HepG2 (cell line): ENCODE measurements at regions not wholly inside any gene's neighbourhood (a gene's known extent, or its start where the extent isn't known, plus 50 kb on each side); places are given as distances from the start of the nearest gene placed in this dataset.

Source experiments
- CENPT ChIP-seq: sonication (generic); formaldehyde crosslinking; IDR thresholded peaks from 2 replicates; pipeline ENCODE4 v1.8.0; 2022; ENCODE audit warnings: low read depth, mild to moderate bottlenecking, moderate library complexity, missing genetic modification reagents
- FOXJ3 ChIP-seq: sonication (generic); formaldehyde crosslinking; IDR thresholded peaks from 2 replicates; pipeline ENCODE4 v1.4.0; 2020; ENCODE audit warnings: missing genetic modification reagents, mild to moderate bottlenecking, borderline replicate concordance
- GABPA ChIP-seq, 2 experiments: IDR thresholded peaks; 2 replicates each; pipeline ENCODE4 v1.6.1; 2011 to 2016; ENCODE audit warnings: low read depth in 2 of 2, low read length in 1 of 2, missing biosample characterization in 1 of 2, missing genetic modification characterization in 1 of 2
- NFYB ChIP-seq: sonication (generic); formaldehyde crosslinking; IDR thresholded peaks from 2 replicates; pipeline ENCODE4 v1.4.0; 2020; ENCODE audit warnings: missing genetic modification reagents
- POLR2A ChIP-seq, 2 experiments: IDR thresholded peaks; 2 replicates each; pipeline ENCODE4 v1.6.1; 2011; ENCODE audit warnings: low read depth in 2 of 2, low read length in 2 of 2, mild to moderate bottlenecking in 1 of 2, moderate library complexity in 1 of 2; ENCODE audit not compliant: insufficient read depth in 1 of 2
- PRDM10 ChIP-seq: sonication (generic); formaldehyde crosslinking; IDR thresholded peaks from 2 replicates; pipeline ENCODE4 v1.4.0; 2020; ENCODE audit warnings: low read depth, missing genetic modification reagents
- TF ChIP-seq, protein P1 (sequence below): IDR thresholded peaks from 2 replicates; pipeline ENCODE4 v1.6.1; 2016

GRCh38 chr2:45120546-45120945 lies 111.3 kb upstream of the SIX2 start:
- TF ChIP-seq POLR2A (IDR thresholded peaks at IDR 0.05; ENCODE audit: insufficient read depth in 1 of 2, low read depth in 2 of 2, low read length in 2 of 2): no peak
- no peak for TF ChIP-seq GABPA (IDR thresholded peaks at IDR 0.05; ENCODE audit: low read depth, low read length)
- TF ChIP-seq GABPA (CRISPR knock-in tag; IDR thresholded peaks at IDR 0.05; ENCODE audit: low read depth): no peak
- no peak for TF ChIP-seq CENPT (CRISPR knock-in tag)
- TF ChIP-seq PRDM10 (CRISPR knock-in tag): no peak
- no peak for TF ChIP-seq NFYB (CRISPR knock-in tag)
- TF ChIP-seq, protein P1, sequence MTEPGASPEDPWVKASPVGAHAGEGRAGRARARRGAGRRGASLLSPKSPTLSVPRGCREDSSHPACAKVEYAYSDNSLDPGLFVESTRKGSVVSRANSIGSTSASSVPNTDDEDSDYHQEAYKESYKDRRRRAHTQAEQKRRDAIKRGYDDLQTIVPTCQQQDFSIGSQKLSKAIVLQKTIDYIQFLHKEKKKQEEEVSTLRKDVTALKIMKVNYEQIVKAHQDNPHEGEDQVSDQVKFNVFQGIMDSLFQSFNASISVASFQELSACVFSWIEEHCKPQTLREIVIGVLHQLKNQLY (CRISPR knock-in tag): no peak
- no peak for TF ChIP-seq FOXJ3
